ENCODE measurements at regions not wholly inside any gene's neighbourhood (a gene's known extent, or its start where the extent isn't known, plus 50 kb on each side); places are given as distances from the start of the nearest gene placed in this dataset.

GRCh38 chr11:19661827-19662226 lies 50.8 kb upstream of the NAV2 start:
- H3K4me1 ChIP-seq = peaks cover 4% of the 10 kb centered on the region
- no peaks in the 10 kb centered on the region for H3K27me3 ChIP-seq
- ATAC-seq (no peak), DNase-seq (no peak)
- no peak for TF ChIP-seq CTCF (IDR thresholded peaks at IDR 0.05)
- no peaks in the 10 kb centered on the region for H3K9me3 ChIP-seq
- no peaks in the 10 kb centered on the region for H3K36me3 ChIP-seq
- no peak overlapping the region for H3K4me3 ChIP-seq
- no peak overlapping the region for H3K27ac ChIP-seq
- intact Hi-C loops (cut with DNase I) = no loop called here

- Histone ChIP-seq H3K36me3 (no peaks in the 10 kb centered on the region), H3K27me3 (no peaks in the 10 kb centered on the region), H3K4me1 (peaks cover 4% of the 10 kb centered on the region), H3K9me3 (no peaks in the 10 kb centered on the region), H3K27ac (no peak overlapping the region), H3K4me3 (no peak overlapping the region)
- intact Hi-C loops (cut with DNase I) = no loop called here
- ATAC-seq = peak; percentile 37
- no peak for TF ChIP-seq CTCF (IDR thresholded peaks at IDR 0.05)
- no peak for DNase-seq
Measured at GRCh38 chr11:19660076-19660475, 52.6 kb upstream of the NAV2 start.

- ATAC-seq (no peak), DNase-seq (no peak)
- H3K4me3 ChIP-seq = no peak overlapping the region
- no peak overlapping the region for H3K27ac ChIP-seq
- no peak for TF ChIP-seq CTCF (IDR thresholded peaks at IDR 0.05)
- no peaks in the 10 kb centered on the region for H3K27me3 ChIP-seq
- H3K36me3 ChIP-seq = no peaks in the 10 kb centered on the region
- no peaks in the 10 kb centered on the region for H3K9me3 ChIP-seq
- H3K4me1 ChIP-seq = peaks cover 4% of the 10 kb centered on the region
- intact Hi-C loops (cut with DNase I) = no loop called here
Measured at GRCh38 chr11:19659529-19659928, 53.1 kb upstream of the NAV2 start.

GRCh38 chr11:19658344-19658743 lies 54.3 kb upstream of the NAV2 start:
- DNase-seq = no peak
- no peak for TF ChIP-seq CTCF (IDR thresholded peaks at IDR 0.05)
- Histone ChIP-seq H3K4me3 (no peak overlapping the region), H3K9me3 (no peaks in the 10 kb centered on the region), H3K27ac (no peak overlapping the region), H3K27me3 (no peaks in the 10 kb centered on the region), H3K4me1 (peaks cover 4% of the 10 kb centered on the region), H3K36me3 (no peaks in the 10 kb centered on the region)
- intact Hi-C loops (cut with DNase I) = no loop called here
- no peak for ATAC-seq

- Histone ChIP-seq H3K9me3 (no peaks in the 10 kb centered on the region), H3K4me3 (no peak overlapping the region), H3K27me3 (no peaks in the 10 kb centered on the region), H3K4me1 (peaks cover 7% of the 10 kb centered on the region), H3K36me3 (no peaks in the 10 kb centered on the region), H3K27ac (no peak overlapping the region)
- TF ChIP-seq CTCF (IDR thresholded peaks at IDR 0.05) = no peak
- DNase-seq (no peak), ATAC-seq (no peak)
- intact Hi-C loops (cut with DNase I) = no loop called here
Measured at GRCh38 chr11:19656140-19656541, 56.5 kb upstream of the NAV2 start.

- no peak for ATAC-seq
Measured at GRCh38 chr11:19652623-19653375, 59.8 kb upstream of the NAV2 start.

More at GRCh38 chr11:19652623-19653375, 59.8 kb upstream of the NAV2 start:
- Histone ChIP-seq H3K4me1 (peaks cover 3% of the 10 kb centered on the region), H3K27ac (no peak overlapping the region), H3K9me3 (no peaks in the 10 kb centered on the region), H3K4me3 (no peak overlapping the region), H3K36me3 (no peaks in the 10 kb centered on the region), H3K27me3 (no peaks in the 10 kb centered on the region)
- no peak for DNase-seq
- TF ChIP-seq CTCF (IDR thresholded peaks at IDR 0.05) = no peak
- intact Hi-C loops (cut with DNase I) = no loop called here

Measured in upper lobe of right lung (tissue), 1 donor.